ENCODE measurements at regions not wholly inside any gene's neighbourhood (a gene's known extent, or its start where the extent isn't known, plus 50 kb on each side); places are given as distances from the start of the nearest gene placed in this dataset.
"Not testable (repeated sequence)": the region's sequence is repeated elsewhere in the genome, so short reads cannot be mapped to it uniquely, and the experiment has no call there.

GRCh38 chr2:89876878-89877277, 1185.4 kb downstream of the RPIA start:
- H3K27ac Mint-ChIP-seq (ENCODE audit: unreplicated experiment); DNase-seq; H3K36me3 ChIP-seq (ENCODE audit: control insufficient read depth, insufficient read depth, low read length); H3K4me3 ChIP-seq (ENCODE audit: low read depth, low read length); H3K27me3 Mint-ChIP-seq (ENCODE audit: insufficient read depth, unreplicated experiment); CTCF ChIA-PET; H3K4me1 Mint-ChIP-seq (ENCODE audit: low read depth, unreplicated experiment); H3K9me3 ChIP-seq; H3K9me3 Mint-ChIP-seq (ENCODE audit: unreplicated experiment); BruUV-seq (replicated peaks); intact Hi-C loops (cut with micrococcal nuclease; ENCODE audit: unreplicated experiment); H3K27me3 ChIP-seq (replicated peaks; ENCODE audit: control insufficient read depth, insufficient read depth, low read length); POLR2A ChIA-PET; H3K4me1 ChIP-seq; H3K36me3 Mint-ChIP-seq (ENCODE audit: insufficient read depth, unreplicated experiment); H3K4me3 Mint-ChIP-seq (ENCODE audit: unreplicated experiment): not testable (repeated sequence)

- DNase-seq; BruUV-seq (replicated peaks); H3K27me3 Mint-ChIP-seq (ENCODE audit: insufficient read depth, unreplicated experiment); intact Hi-C loops (cut with micrococcal nuclease; ENCODE audit: unreplicated experiment); POLR2A ChIA-PET; CTCF ChIA-PET; H3K9me3 Mint-ChIP-seq (ENCODE audit: unreplicated experiment); H3K4me3 ChIP-seq (ENCODE audit: low read depth, low read length); H3K9me3 ChIP-seq; H3K36me3 ChIP-seq (ENCODE audit: control insufficient read depth, insufficient read depth, low read length); H3K27ac Mint-ChIP-seq (ENCODE audit: unreplicated experiment); H3K27me3 ChIP-seq (replicated peaks; ENCODE audit: control insufficient read depth, insufficient read depth, low read length); H3K4me1 Mint-ChIP-seq (ENCODE audit: low read depth, unreplicated experiment); H3K36me3 Mint-ChIP-seq (ENCODE audit: insufficient read depth, unreplicated experiment); H3K4me3 Mint-ChIP-seq (ENCODE audit: unreplicated experiment); H3K4me1 ChIP-seq: not testable (repeated sequence)
Measured at GRCh38 chr2:89882880-89883279, 1191.4 kb downstream of the RPIA start.

- H3K4me1 Mint-ChIP-seq (ENCODE audit: low read depth, unreplicated experiment); POLR2A ChIA-PET; H3K27ac Mint-ChIP-seq (ENCODE audit: unreplicated experiment); H3K4me1 ChIP-seq; H3K4me3 ChIP-seq (ENCODE audit: low read depth, low read length); H3K9me3 ChIP-seq; H3K36me3 ChIP-seq (ENCODE audit: control insufficient read depth, insufficient read depth, low read length); H3K27me3 ChIP-seq (replicated peaks; ENCODE audit: control insufficient read depth, insufficient read depth, low read length); intact Hi-C loops (cut with micrococcal nuclease; ENCODE audit: unreplicated experiment); H3K27me3 Mint-ChIP-seq (ENCODE audit: insufficient read depth, unreplicated experiment); H3K9me3 Mint-ChIP-seq (ENCODE audit: unreplicated experiment); BruUV-seq (replicated peaks); H3K4me3 Mint-ChIP-seq (ENCODE audit: unreplicated experiment); H3K36me3 Mint-ChIP-seq (ENCODE audit: insufficient read depth, unreplicated experiment); DNase-seq; CTCF ChIA-PET: not testable (repeated sequence)
Measured at GRCh38 chr2:89883624-89884023, 1192.2 kb downstream of the RPIA start.

- intact Hi-C loops (cut with micrococcal nuclease; ENCODE audit: unreplicated experiment); H3K4me1 Mint-ChIP-seq (ENCODE audit: low read depth, unreplicated experiment); H3K36me3 ChIP-seq (ENCODE audit: control insufficient read depth, insufficient read depth, low read length); POLR2A ChIA-PET; H3K4me3 Mint-ChIP-seq (ENCODE audit: unreplicated experiment); H3K27me3 Mint-ChIP-seq (ENCODE audit: insufficient read depth, unreplicated experiment); H3K4me3 ChIP-seq (ENCODE audit: low read depth, low read length); H3K27ac Mint-ChIP-seq (ENCODE audit: unreplicated experiment); H3K36me3 Mint-ChIP-seq (ENCODE audit: insufficient read depth, unreplicated experiment); H3K4me1 ChIP-seq; H3K9me3 Mint-ChIP-seq (ENCODE audit: unreplicated experiment); CTCF ChIA-PET; H3K27me3 ChIP-seq (replicated peaks; ENCODE audit: control insufficient read depth, insufficient read depth, low read length); BruUV-seq (replicated peaks); H3K9me3 ChIP-seq; DNase-seq: not testable (repeated sequence)
Measured at GRCh38 chr2:89885071-89885470, 1193.6 kb downstream of the RPIA start.

GRCh38 chr2:89888693-89889092, 1197.2 kb downstream of the RPIA start:
- H3K4me3 ChIP-seq (ENCODE audit: low read depth, low read length); H3K36me3 Mint-ChIP-seq (ENCODE audit: insufficient read depth, unreplicated experiment); H3K4me1 ChIP-seq; POLR2A ChIA-PET; intact Hi-C loops (cut with micrococcal nuclease; ENCODE audit: unreplicated experiment); H3K27me3 Mint-ChIP-seq (ENCODE audit: insufficient read depth, unreplicated experiment); H3K4me1 Mint-ChIP-seq (ENCODE audit: low read depth, unreplicated experiment); H3K27me3 ChIP-seq (replicated peaks; ENCODE audit: control insufficient read depth, insufficient read depth, low read length); BruUV-seq (replicated peaks); H3K27ac Mint-ChIP-seq (ENCODE audit: unreplicated experiment); H3K36me3 ChIP-seq (ENCODE audit: control insufficient read depth, insufficient read depth, low read length); H3K9me3 ChIP-seq; H3K9me3 Mint-ChIP-seq (ENCODE audit: unreplicated experiment); H3K4me3 Mint-ChIP-seq (ENCODE audit: unreplicated experiment); CTCF ChIA-PET; DNase-seq: not testable (repeated sequence)

GRCh38 chr2:89890185-89890773, 1198.8 kb downstream of the RPIA start:
- H3K27me3 Mint-ChIP-seq (ENCODE audit: insufficient read depth, unreplicated experiment); H3K9me3 ChIP-seq; H3K4me1 Mint-ChIP-seq (ENCODE audit: low read depth, unreplicated experiment); H3K36me3 Mint-ChIP-seq (ENCODE audit: insufficient read depth, unreplicated experiment); POLR2A ChIA-PET; H3K4me3 ChIP-seq (ENCODE audit: low read depth, low read length); H3K9me3 Mint-ChIP-seq (ENCODE audit: unreplicated experiment); H3K4me3 Mint-ChIP-seq (ENCODE audit: unreplicated experiment); H3K27ac Mint-ChIP-seq (ENCODE audit: unreplicated experiment); DNase-seq; CTCF ChIA-PET; intact Hi-C loops (cut with micrococcal nuclease; ENCODE audit: unreplicated experiment); H3K4me1 ChIP-seq; H3K36me3 ChIP-seq (ENCODE audit: control insufficient read depth, insufficient read depth, low read length); BruUV-seq (replicated peaks); H3K27me3 ChIP-seq (replicated peaks; ENCODE audit: control insufficient read depth, insufficient read depth, low read length): not testable (repeated sequence)

- H3K36me3 ChIP-seq (ENCODE audit: control insufficient read depth, insufficient read depth, low read length); POLR2A ChIA-PET; H3K27me3 Mint-ChIP-seq (ENCODE audit: insufficient read depth, unreplicated experiment); H3K27me3 ChIP-seq (replicated peaks; ENCODE audit: control insufficient read depth, insufficient read depth, low read length); H3K4me3 Mint-ChIP-seq (ENCODE audit: unreplicated experiment); CTCF ChIA-PET; H3K27ac Mint-ChIP-seq (ENCODE audit: unreplicated experiment); H3K36me3 Mint-ChIP-seq (ENCODE audit: insufficient read depth, unreplicated experiment); H3K4me3 ChIP-seq (ENCODE audit: low read depth, low read length); BruUV-seq (replicated peaks); DNase-seq; H3K9me3 Mint-ChIP-seq (ENCODE audit: unreplicated experiment); H3K9me3 ChIP-seq; H3K4me1 ChIP-seq; H3K4me1 Mint-ChIP-seq (ENCODE audit: low read depth, unreplicated experiment); intact Hi-C loops (cut with micrococcal nuclease; ENCODE audit: unreplicated experiment): not testable (repeated sequence)
Measured at GRCh38 chr2:89894988-89895387, 1203.5 kb downstream of the RPIA start.
